ENCODE measurements at regions not wholly inside any gene's neighbourhood (a gene's known extent, or its start where the extent isn't known, plus 50 kb on each side); places are given as distances from the start of the nearest gene placed in this dataset.

- no peak for TF ChIP-seq CTCF (IDR thresholded peaks at IDR 0.05; ENCODE audit: insufficient read depth, low read length, poor library complexity, severe bottlenecking)
- Histone ChIP-seq H3K27me3 (replicated peaks; ENCODE audit: control insufficient read depth, insufficient read depth, low read length) (no peaks in the 10 kb centered on the region), H3K4me3 (replicated peaks; ENCODE audit: low read depth, low read length) (no peak overlapping the region), H3K36me3 (ENCODE audit: control insufficient read depth, insufficient read depth, low read length) (no peaks in the 10 kb centered on the region)
- no peak for DNase-seq (ENCODE audit: extremely low read depth, insufficient read length)
These were observed 68.9 kb upstream of the ZNF280D start for GRCh38 chr15:56802161-56802560.

GRCh38 chr15:56798639-56799038 lies 65.3 kb upstream of the ZNF280D start:
- peak; percentile 22 for DNase-seq (ENCODE audit: extremely low read depth, insufficient read length)
- Histone ChIP-seq H3K27me3 (replicated peaks; ENCODE audit: control insufficient read depth, insufficient read depth, low read length) (no peaks in the 10 kb centered on the region), H3K4me3 (replicated peaks; ENCODE audit: low read depth, low read length) (no peak overlapping the region), H3K36me3 (ENCODE audit: control insufficient read depth, insufficient read depth, low read length) (no peaks in the 10 kb centered on the region)
- no peak for TF ChIP-seq CTCF (IDR thresholded peaks at IDR 0.05; ENCODE audit: insufficient read depth, low read length, poor library complexity, severe bottlenecking)

- DNase-seq (ENCODE audit: extremely low read depth, insufficient read length): no peak
- no peaks in the 10 kb centered on the region for H3K36me3 ChIP-seq (ENCODE audit: control insufficient read depth, insufficient read depth, low read length)
- TF ChIP-seq CTCF (IDR thresholded peaks at IDR 0.05; ENCODE audit: insufficient read depth, low read length, poor library complexity, severe bottlenecking): no peak
These were observed 64.5 kb upstream of the ZNF280D start for GRCh38 chr15:56797720-56798275.

GRCh38 chr15:56795502-56795901 lies 62.2 kb upstream of the ZNF280D start:
- Histone ChIP-seq H3K4me3 (replicated peaks; ENCODE audit: low read depth, low read length) (no peak overlapping the region), H3K36me3 (ENCODE audit: control insufficient read depth, insufficient read depth, low read length) (no peaks in the 10 kb centered on the region), H3K27me3 (replicated peaks; ENCODE audit: control insufficient read depth, insufficient read depth, low read length) (no peaks in the 10 kb centered on the region)
- DNase-seq (ENCODE audit: extremely low read depth, insufficient read length): no peak
- no peak for TF ChIP-seq CTCF (IDR thresholded peaks at IDR 0.05; ENCODE audit: insufficient read depth, low read length, poor library complexity, severe bottlenecking)

More at GRCh38 chr15:56797720-56798275, 64.5 kb upstream of the ZNF280D start:
- Histone ChIP-seq H3K4me3 (replicated peaks; ENCODE audit: low read depth, low read length) (no peak overlapping the region), H3K27me3 (replicated peaks; ENCODE audit: control insufficient read depth, insufficient read depth, low read length) (no peaks in the 10 kb centered on the region)

GRCh38 chr15:56794553-56795329 lies 61.4 kb upstream of the ZNF280D start:
- no peaks in the 10 kb centered on the region for H3K36me3 ChIP-seq (ENCODE audit: control insufficient read depth, insufficient read depth, low read length)
- no peak overlapping the region for H3K4me3 ChIP-seq (replicated peaks; ENCODE audit: low read depth, low read length)
- no peak for TF ChIP-seq CTCF (IDR thresholded peaks at IDR 0.05; ENCODE audit: insufficient read depth, low read length, poor library complexity, severe bottlenecking)
- no peak for DNase-seq (ENCODE audit: extremely low read depth, insufficient read length)
- no peaks in the 10 kb centered on the region for H3K27me3 ChIP-seq (replicated peaks; ENCODE audit: control insufficient read depth, insufficient read depth, low read length)

Measured in GM06990 (cell line).